ENCODE measurements at regions not wholly inside any gene's neighbourhood (a gene's known extent, or its start where the extent isn't known, plus 50 kb on each side); places are given as distances from the start of the nearest gene placed in this dataset.

- no peaks in the 10 kb centered on the region; a peak in 2 of 5 replicates for H3K9me3 Mint-ChIP-seq
- Histone ChIP-seq H4K20me1 (ENCODE audit: control insufficient read depth, insufficient read depth, insufficient read length) (no peaks in the 10 kb centered on the region), H2BK12ac (ENCODE audit: insufficient read length, low read depth, low read length) (no peak overlapping the region), H3K27me3 (ENCODE audit: insufficient read depth, low read length) (no peaks in the 10 kb centered on the region), H2BK20ac (ENCODE audit: low read depth, low read length, poor library complexity, severe bottlenecking) (no peak overlapping the region), H3K4me2 (ENCODE audit: insufficient read depth, insufficient read length, low read length) (no peak overlapping the region), H2BK120ac (ENCODE audit: low read depth, low read length, poor library complexity, severe bottlenecking) (no peak overlapping the region), H2BK5ac (ENCODE audit: insufficient read length, low read length) (no peak overlapping the region), H3K9me3 (ENCODE audit: control insufficient read depth, low read depth, low read length) (no peaks in the 10 kb centered on the region), H3K23me2 (ENCODE audit: insufficient read length, low read depth, low read length, poor library complexity, severe bottlenecking) (peaks cover 10% of the 10 kb centered on the region), H3K14ac (ENCODE audit: insufficient read depth, low read length) (no peak overlapping the region), H2AK5ac (ENCODE audit: insufficient read length, low read length) (no peak overlapping the region), H2AFZ (ENCODE audit: low read length) (no peak overlapping the region), H3K4me1 (ENCODE audit: insufficient read depth, low read length) (peaks cover 4% of the 10 kb centered on the region; the same call in 1 of the 2 replicates), H3K18ac (ENCODE audit: insufficient read length, low read depth, low read length) (no peak overlapping the region), H3K4ac (ENCODE audit: low read depth, low read length) (no peak overlapping the region), H3K79me1 (ENCODE audit: insufficient read depth, low read depth, low read length, poor library complexity, severe bottlenecking) (no peaks in the 10 kb centered on the region), H3K79me2 (ENCODE audit: insufficient read depth, low read length) (no peaks in the 10 kb centered on the region), H3K56ac (ENCODE audit: insufficient read length, low read depth, low read length) (no peak overlapping the region), H3K23ac (ENCODE audit: insufficient read length, low read depth, low read length) (no peak overlapping the region), H3T11ph (ENCODE audit: low read length) (no peak overlapping the region), H3K27ac (ENCODE audit: insufficient read length, low read depth, low read length) (no peak overlapping the region), H4K8ac (replicated peaks; ENCODE audit: insufficient read length, low read depth, low read length) (no peak overlapping the region), H2BK15ac (ENCODE audit: low read depth, low read length) (no peak overlapping the region), H4K91ac (ENCODE audit: insufficient read length, low read depth, low read length) (no peak overlapping the region), H3K9ac (ENCODE audit: extremely low read depth, insufficient read length, low read length) (no peak overlapping the region), H4K5ac (ENCODE audit: insufficient read length, low read depth, low read length) (no peak overlapping the region)
- peak overlapping the region in 2 of 3 experiments; percentile 27 to 78; a peak in 2 of 7 replicates for H3K27ac Mint-ChIP-seq
- no CpG with 5 or more reads among the region's 8 CpGs for WGBS (ENCODE audit: extremely low coverage, insufficient read length, low lambda C conversion rate)
- TF ChIP-seq CTCF (conservative IDR thresholded peaks at IDR 0.05) = no peak
- peaks cover 29 to 40% of the 10 kb centered on the region in 2 experiments for H3K4me1 Mint-ChIP-seq
- DNase-seq = no peak
- H3K4me3 Mint-ChIP-seq = no peak overlapping the region
- H3K36me3 Mint-ChIP-seq (ENCODE audit: insufficient read depth in 1 of 3, low read depth in 3 of 3) = no peaks in the 10 kb centered on the region; a peak in 1 of 7 replicates
- peaks cover 4% of the 10 kb centered on the region for H3K27me3 Mint-ChIP-seq (ENCODE audit: low read depth)
These were observed 85.7 kb upstream of the WASF3 start for GRCh38 chr13:26471807-26472206.

Data from H9 (cell line).